NCI-H526 (cell line): ENCODE measurements at regions not wholly inside any gene's neighbourhood (a gene's known extent, or its start where the extent isn't known, plus 50 kb on each side); places are given as distances from the start of the nearest gene placed in this dataset.
A peak's percentile ranks its signal among the peaks of the same experiment; 100 is the strongest.

ENCODE experiments used
- DNase-seq, 2 experiments: peaks; one replicate each; lab custom pipeline; 2025; lab: John Stamatoyannopoulos, UW

DNA sequence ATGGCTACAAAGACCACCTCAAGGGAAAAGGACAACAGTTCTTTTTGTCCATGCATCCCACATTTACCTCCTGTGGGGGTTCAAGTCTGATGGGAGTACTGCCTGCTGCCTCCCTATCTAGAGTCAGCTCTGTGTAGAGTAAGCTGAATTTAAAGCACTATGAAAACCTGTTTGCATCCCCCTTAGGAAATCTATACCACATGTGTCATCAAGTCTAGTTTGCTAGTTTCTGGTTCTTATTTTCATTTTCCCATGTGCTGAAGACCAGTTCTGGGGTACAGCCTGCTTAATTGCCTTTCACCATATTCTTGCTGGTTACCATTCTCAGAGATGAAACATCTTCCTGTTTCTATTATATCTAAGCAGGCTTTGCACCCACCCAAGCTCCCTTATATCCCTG lies 470.3 kb downstream of the MBD2 start:
- no peak for DNase-seq

DNA sequence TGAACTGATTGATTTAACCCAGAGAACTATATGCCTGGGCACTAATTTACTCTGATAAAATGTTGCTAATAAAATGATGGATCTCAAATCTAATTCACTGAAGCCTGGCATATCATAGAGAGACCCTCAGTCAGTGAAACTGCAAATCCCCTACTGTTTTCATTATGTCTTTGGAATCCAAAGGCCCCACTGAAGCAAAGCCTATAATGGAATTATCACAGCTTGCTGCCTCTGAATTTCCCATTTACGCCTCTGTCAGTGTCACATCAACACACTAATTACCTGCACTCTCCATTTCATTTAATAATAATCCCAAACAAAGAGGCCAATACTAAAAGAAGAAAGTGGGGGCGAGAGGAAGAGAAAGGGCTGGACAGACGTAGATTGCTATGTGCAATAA lies 470.9 kb downstream of the MBD2 start:
- DNase-seq: no peak

DNA sequence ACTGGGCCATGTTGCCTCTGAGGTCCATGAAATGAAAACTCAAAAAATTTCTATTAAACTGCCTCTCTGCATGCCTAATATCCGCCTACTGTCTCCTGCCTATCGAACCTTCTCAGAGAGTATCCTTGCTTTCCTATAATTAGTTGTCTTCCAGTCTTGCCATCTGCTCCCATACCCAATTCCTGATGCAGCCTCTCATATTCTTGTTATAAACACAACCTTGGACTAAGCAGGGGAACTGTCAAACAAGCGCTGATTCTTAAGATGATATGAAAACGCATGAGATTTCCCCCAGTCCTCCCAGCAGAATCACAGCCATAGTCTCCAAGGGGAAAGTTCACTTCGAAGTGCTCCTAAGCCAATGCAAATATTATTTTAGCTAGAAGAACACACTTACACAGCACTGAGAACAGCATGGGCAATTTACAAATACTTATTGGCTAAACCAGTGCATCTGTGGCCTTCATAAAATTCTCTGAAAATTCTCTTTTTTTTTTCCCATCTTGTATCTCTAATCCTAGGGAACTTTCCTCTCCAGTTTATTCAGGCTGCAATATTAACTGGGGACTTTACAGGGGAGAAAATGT lies 471.6 kb downstream of the MBD2 start:
- DNase-seq: no peak

DNA sequence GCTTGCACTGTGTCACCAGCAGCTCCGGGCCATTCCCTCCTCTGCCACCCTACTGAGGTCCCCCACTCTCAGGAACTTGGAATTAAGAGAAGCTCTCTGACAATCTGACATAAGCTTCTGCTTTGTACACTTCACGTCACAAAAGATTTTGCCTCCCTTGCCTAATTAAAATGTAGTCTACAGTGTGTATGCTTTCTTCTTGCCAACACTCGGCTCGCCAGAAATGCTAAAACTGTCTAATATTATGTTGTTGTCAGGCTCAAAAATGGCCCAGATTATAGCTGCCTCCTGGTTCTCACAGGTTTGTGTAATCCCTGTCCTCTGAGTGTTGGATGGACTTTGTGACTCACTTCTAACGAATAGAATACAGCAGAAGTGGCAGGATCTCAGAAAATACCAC lies 474.7 kb downstream of the MBD2 start:
- DNase-seq: no peak

DNA sequence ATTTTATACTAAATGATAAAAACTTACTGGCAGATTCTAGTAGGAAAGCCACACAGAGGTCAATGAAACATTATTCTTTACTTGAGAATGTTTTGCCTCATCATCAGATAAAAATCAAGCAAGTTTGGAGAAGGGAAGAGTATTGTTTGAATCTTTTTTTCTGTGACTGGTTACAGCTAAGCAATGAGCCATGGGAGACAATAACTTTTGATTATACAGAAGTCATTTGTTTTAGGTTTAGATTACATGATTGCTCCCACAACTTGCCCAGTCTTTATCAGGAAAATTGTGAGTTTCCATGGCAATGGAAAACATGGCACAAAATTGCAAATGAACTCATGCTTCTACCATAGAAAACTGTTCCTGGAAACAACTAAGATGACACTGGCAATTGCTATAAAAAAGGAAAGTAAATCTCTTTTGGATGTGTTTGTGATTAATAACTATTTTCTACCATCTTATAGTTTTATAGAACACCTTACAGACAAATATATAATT lies 476.8 kb downstream of the MBD2 start:
- DNase-seq: no peak

DNA sequence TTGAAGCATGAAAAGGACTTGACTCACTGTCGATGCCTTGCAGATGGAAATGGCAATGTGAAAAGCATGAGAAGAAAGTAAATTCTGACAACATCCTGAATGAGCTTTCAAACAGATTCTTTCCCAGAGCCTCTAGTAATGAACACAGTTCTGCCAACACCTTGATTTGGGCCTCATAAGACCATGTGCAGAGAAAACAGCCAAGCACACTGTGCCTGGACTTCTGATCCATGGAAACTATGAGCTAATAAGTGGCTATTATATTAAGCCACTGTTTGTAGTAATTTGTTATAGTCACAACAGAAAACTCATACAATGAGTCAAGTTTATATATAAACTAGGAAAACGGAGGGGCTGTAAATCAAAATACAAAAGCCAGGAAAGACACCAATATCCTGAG lies 477.3 kb downstream of the MBD2 start:
- DNase-seq: no peak

DNA sequence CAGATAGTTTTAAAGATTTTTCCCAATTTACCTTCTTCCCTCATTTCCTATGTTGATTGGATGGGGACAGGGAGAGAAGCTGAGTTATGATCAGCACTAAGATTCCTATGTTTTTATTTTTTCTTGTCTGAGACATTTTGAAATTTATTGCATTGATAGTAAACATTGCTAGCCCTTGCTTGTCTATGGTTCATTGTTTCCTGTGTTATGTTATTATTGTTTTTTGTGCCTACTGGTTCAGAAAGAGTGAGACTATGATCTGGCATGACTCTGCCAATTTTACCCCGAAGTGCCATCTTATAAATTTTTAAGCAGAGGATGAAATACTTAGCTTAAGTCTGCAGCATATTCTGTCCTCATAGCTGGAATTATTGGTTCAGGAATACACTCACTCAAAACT lies 478.5 kb downstream of the MBD2 start:
- DNase-seq: no peak

DNA sequence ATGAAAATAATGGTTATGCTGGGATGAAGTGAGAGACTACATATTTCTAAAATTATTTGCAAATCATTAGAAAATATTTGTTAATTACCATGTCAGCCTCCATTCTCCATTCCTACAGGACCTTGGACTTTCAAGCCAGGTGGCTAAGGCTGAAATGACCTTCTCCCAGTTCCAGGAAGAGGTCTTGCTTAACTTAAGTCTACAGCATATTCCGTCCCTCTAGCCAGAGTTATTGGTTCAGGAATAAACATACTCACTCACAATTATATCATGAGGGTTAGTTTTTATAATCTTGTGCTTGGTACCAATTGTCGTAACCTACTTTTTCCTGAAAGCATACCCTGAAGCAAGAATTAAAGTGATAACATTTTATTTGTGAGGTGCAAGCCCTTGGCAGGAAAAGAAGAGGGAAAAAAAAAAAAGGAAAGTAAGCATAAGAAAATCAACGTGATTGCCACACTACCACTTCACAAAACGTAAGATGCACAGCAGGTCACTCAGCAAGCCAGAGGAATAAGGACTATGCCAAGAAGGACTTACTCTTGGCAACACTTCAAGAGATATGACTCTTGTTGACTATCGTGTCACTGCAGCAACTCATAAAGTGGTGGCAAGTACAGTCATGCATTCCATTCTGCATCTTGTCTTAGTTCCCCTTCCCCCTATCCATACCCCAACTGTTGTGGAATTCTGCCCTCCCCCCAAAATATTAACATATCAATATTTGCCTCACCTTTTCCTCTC lies 479.1 kb downstream of the MBD2 start:
- DNase-seq: no peak

DNA sequence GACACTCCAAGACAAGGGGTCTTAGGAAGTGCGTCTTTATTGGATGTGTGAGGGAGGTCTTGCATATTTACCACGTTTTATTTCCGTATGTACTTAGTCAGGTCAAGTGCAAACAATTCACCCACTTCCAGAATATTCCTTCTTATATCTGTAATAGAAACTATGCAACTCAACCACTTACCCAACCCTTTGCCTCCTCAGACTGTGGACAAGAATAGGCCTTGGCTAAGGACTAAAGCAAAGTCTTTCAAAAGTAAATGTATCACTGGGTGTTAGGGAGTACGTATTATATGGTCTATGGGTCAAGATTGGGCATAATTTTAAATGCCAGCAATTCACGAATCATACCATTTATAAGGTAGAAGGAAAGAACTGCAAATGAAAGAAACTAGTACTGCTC lies 484.8 kb downstream of the MBD2 start:
- DNase-seq: no peak

DNA sequence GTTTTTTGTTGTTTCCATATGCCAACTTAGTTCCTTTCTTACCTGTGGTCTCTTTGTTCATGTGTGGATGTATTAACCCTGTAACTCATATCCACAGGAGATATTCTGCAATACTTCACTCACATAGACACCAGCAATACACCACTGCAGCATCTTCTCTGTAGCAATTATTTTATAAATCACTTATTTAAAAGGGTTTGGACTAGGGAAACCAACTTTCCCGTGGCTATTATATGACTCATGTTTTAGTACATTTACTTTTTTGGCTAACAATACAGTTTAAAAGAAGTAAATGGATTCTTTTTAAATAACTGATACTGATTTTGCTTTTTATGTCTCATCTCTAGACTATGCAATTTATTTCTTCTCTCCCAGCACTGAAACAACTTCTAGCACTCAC lies 488.9 kb downstream of the MBD2 start:
- no peak for DNase-seq

DNA sequence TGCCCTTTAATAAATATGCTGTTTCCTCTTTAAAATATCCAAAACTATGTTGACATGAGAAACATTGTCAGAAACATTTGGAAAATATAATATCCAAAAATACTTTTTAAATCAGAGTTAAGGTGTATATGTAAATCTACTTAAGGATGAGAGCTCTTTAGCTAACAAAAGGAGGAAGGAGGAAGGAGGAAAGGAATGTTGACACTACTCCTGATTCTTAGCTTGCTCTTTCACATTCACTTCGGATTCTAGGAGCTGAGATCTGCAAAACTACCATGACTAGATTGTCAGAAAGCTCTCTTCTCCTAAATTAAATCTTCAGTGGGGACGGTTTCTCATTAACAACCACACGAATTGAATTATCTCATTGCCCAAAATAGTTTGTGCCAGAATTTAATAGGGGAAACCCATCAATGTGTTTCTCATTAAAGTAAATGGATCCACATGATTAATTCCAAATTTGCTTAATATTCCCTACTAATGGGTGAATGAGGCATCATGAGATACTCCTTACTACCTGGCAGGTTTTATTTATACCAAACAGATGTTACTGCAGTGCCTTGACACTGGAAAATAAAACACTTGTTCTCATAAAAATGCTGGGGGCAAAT lies 509.1 kb downstream of the MBD2 start:
- DNase-seq: no peak

DNA sequence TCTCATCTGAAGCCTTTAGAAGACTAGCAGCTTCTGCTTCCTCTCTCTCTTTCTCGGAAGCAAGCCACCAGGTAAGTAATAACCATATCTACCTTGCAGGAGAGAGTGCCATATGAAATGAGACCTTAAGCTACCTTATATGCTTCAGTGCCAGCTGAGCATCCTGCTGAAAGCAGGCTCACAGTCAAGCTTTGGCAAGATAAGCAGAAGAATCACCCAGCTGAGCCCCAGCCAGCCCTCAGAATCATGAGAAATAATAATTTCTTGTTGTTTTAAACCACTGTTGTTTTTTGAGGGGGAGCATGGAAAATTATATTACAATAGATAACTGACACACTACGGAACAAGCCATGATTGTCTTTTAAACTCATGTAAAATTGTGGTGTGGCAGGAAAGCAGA lies 514.4 kb downstream of the MBD2 start:
- no peak for DNase-seq

DNA sequence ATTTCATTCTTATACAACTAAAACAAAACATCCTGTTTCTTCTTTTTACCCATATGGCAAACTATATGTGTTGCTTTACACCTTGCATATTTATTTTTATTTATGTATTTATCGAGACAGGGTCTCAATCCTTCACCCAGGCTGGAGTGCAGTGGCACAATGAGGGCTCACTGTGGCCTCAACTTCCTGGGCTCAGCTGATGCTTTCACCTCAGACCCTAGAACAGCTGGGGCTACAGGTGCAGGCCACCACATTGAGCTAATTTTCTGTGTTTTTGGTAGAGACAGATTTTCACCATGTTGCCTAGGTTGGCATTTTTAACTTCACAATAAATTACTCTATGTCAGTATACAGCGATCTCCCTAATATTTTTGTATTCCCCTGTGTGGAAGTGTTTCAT lies 522.0 kb downstream of the MBD2 start:
- DNase-seq: no peak

DNA sequence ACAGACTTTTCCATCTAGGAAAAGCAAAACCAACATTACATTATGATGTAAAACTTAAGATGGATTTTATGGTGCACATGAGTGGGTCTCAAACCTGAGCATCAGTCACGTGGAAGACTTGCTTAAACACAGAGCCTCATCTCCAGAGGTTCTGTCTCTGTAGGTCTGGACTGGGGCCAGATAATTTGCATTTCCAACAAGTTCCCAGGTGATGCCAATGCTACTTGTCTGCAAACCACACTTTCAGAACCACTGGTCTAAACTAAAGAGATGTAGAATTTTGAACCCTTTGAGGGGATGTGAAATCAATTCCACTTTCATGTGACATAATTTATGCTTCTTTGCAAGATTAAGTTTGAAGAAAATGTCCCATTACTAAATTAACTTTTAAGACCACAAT lies 522.8 kb downstream of the MBD2 start:
- peak in 1 of 2 experiments; percentile 2 for DNase-seq

DNA sequence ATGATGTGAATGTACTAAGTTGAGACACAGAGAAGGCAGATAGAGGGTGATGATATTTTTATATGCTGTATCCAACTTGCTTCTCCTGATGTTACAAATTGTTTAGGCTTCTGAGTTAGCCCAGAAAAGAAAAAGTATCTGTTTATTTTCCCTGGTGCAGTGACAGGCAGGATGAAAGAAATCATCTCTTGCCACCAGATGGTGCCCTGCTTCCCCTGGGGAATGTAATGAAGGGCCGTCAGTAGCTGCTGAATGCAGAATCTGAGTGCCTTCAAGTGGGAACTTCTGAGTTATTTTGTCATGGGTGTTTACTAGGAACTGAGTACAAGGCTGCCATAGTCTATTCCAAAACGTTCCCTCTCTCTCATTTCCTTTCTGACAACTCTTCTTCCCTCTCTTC lies 525.6 kb downstream of the MBD2 start:
- peak in 1 of 2 experiments; percentile 12 for DNase-seq

DNA sequence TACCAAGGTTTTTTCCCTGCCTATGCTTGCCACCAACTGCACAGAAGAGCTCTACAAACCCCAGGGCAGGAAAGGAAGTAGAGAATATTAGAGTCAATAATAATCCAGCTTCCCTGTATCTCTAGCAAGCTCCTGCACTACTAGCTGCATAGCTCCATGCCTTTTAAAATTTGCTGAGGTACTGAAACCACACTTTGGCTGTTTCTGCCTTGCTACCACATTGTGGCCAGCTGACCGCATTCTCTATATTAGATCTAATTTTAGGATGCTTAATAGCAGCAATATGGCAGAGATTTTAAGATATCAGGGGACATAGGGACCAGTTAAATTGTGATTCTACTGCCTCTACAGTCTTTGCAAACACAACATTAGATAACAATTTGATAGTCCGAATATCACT lies 534.6 kb downstream of the MBD2 start:
- no peak for DNase-seq

DNA sequence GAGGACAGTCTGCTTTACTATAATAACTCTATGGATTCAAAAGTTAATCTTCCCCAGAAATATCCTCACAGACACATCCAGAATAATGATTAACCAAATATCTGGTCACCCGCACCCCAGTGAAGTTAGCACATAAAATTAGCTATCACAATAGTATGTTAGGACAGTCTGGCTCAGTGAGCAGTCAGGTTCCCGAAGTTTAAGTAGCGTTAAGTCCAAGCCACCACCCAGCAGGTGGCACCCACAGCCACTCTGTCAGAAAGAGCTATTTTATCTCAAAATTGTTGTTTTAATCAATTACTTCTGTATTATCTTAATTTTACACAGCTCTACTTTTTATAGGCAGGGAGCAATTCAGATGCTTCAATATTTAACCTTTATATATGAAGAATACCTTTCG lies 537.5 kb downstream of the MBD2 start:
- no peak for DNase-seq

DNA sequence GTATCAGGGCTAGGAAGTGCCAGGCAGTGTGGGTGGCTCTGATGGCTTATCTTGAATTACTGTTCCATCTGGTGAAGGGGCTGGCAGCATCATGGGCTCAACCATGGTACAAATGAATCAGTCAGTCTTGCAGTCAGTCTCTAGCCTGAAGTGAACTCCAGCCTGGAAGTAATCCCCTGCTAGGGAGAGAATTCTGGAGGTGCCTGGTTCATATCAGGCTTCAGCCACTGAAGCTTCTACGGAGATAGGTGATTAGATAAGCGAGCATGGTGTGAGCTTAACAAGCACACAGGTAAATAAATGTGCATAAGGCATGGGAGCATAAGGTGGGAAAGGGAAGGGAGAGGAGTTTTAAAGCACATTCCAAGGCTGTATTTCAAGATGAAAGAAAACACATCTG lies 541.7 kb downstream of the MBD2 start:
- no peak for DNase-seq

DNA sequence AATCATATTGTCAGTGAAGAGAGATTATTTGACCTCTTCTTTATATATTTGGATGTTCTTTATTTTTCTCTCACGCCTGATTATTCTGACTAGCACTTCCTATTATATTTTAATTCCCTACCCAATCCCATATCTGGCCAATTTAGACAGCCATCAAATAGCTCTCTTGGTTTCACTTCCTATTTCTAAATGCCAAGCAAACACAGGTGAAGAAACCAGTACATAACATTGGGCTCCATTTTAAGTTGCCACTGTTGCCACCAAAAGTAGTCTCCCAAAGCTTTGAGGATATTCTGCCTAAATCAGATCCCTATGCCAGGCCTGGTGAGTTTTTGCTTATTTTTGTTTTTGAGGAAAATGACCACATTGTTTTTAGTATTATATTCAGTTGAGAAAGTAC lies 547.0 kb downstream of the MBD2 start:
- no peak for DNase-seq

DNA sequence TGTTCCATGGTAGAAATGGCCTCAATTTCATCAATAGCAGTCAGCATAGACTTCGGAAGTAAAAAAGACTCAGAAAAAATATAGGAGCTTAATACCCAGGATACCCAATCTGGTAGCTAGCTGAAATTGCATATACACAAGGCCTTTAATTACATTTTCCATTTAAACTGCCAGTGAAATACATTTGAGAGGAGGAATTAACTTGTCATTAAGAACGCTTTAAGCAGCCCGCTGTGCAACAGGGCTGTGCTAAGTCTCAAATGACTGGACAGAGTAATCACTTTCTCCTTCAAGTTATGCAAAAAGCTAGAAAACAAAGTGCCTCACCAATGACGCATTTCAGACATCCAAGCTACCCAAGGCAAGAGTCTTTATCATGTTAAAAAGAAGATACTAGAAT lies 558.8 kb downstream of the MBD2 start:
- DNase-seq: no peak

DNA sequence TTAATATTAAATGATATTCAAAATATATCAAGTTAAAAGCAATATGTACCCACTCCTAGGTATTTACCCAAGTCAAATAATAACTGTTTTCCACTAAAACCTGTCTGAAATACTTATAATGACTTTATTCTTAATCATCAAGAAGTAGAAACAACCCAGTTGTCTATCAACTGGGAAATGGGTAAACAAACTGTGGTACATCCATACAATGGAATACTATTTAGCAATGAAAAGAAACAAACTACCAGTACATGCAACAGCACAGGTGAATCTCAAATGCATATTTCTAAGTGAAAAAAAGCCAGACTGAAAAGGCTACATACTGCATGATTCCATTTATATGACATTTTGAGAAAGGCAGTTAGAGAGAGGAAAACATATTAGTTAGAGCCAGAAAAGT lies 559.9 kb downstream of the MBD2 start:
- DNase-seq: no peak

DNA sequence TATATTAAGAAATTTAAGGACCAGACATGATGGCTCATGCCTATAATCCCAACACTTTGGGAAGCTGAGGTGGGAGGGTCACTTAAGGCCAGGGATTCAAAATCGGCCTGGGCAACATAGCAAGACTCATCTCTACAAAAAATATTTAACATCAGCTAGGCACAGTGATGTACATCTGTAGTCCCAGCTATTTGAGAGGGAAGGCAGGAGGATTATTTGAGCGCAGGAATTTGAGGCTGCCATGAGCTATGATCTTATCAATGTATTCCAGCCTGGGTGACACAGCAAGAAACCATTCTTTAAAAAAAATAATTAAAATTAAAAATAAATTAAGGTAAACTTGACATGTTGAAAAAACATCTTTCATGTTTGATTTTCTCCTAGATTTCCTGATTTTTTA lies 564.2 kb downstream of the MBD2 start:
- no peak for DNase-seq

DNA sequence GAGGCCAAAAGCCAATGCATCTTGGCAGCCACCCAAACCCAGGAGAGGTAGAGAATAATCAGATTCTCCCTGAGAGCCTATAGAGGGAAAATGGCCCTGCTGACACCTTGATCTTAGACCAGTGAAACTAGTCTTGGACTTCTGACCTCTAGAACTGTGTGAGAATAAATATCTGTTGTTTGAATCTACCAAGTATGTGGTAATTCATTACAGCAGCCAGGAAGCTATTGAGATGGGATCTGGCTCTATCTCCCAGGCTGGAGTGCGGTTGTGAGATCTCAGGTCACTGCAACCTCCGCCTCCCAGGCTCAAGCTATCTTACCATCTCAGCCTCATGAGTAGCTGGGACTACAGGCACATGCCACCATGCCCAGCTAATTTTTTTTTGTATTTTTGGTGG lies 567.2 kb downstream of the MBD2 start:
- no peak for DNase-seq

DNA sequence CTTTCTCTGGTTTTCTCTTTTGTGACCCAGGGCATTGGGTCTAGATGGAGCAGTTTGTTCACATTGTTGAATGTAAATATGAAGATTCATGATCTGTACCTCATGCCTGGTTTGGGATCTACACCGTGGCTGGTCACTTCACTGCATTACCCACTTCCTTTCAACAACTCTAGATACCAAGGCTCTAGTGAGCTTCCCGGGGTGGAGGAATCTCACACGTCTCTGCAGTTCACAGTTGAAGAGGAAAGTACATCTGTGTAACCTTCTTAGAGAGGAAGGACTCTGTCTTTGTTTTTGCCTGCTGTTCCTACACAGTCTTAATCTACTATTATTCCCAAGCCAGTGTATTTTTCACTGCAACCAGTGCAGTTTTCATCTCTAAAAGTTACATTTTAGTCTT lies 574.8 kb downstream of the MBD2 start:
- DNase-seq: no peak
